ENCODE measurements at regions not wholly inside any gene's neighbourhood (a gene's known extent, or its start where the extent isn't known, plus 50 kb on each side); places are given as distances from the start of the nearest gene placed in this dataset.

DNA sequence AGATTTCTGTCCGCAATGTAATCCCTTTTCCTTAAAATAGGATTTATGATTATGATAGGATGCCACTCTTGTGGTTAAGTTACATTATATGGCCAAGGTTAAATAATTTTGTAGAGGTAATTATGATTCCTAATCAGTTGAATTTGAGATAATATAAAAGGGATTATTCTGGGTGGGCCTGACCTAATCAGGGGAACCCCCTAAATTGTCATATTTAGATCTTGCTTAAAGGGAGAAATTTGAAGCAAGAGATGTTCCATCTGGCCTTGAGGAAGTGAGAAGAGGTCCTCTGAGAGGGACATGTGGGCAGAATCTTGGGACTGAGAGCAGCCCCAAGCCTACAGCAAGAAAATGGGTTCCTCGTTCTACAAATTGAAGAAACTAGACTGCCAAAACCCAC, 1550.1 kb upstream of the TENM4 start:
- TF ChIP-seq, protein P1, sequence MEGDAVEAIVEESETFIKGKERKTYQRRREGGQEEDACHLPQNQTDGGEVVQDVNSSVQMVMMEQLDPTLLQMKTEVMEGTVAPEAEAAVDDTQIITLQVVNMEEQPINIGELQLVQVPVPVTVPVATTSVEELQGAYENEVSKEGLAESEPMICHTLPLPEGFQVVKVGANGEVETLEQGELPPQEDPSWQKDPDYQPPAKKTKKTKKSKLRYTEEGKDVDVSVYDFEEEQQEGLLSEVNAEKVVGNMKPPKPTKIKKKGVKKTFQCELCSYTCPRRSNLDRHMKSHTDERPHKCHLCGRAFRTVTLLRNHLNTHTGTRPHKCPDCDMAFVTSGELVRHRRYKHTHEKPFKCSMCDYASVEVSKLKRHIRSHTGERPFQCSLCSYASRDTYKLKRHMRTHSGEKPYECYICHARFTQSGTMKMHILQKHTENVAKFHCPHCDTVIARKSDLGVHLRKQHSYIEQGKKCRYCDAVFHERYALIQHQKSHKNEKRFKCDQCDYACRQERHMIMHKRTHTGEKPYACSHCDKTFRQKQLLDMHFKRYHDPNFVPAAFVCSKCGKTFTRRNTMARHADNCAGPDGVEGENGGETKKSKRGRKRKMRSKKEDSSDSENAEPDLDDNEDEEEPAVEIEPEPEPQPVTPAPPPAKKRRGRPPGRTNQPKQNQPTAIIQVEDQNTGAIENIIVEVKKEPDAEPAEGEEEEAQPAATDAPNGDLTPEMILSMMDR (IDR thresholded peaks at IDR 0.05) = no peak
- no peak for TF ChIP-seq ZFX (IDR thresholded peaks at IDR 0.05; ENCODE audit: borderline replicate concordance)
